Gastroesophageal sphincter (tissue), 4 donors: ENCODE measurements at regions not wholly inside any gene's neighbourhood (a gene's known extent, or its start where the extent isn't known, plus 50 kb on each side); places are given as distances from the start of the nearest gene placed in this dataset.

Experiments
- ATAC-seq: fragments of 150-250 bp; one replicate; pipeline ENCODE4 v1.9.1; 2016; ENCODE audit warnings: mild to moderate bottlenecking, moderate library complexity
- H3K27ac ChIP-seq, 4 donors: fragments of 200-600 bp; sonication (generic) in 3 of 4; 1 replicate in 3 of 4; 2 replicates in 1 of 4; pipeline ENCODE4 v1.5.1; 2016 to 2019
- H3K27me3 ChIP-seq: fragments of 200-600 bp; sonication (generic); one replicate; pipeline ENCODE4 v1.5.1; 2019
- H3K36me3 ChIP-seq, 2 donors: fragments of 200-600 bp; sonication (generic); one replicate each; pipeline ENCODE4 v1.5.1; 2019; ENCODE audit warnings: control low read depth in 1 of 2
- H3K4me1 ChIP-seq, 3 donors: fragments of 200-600 bp; sonication (generic); 1 replicate in 2 of 3; 2 replicates in 1 of 3; pipeline ENCODE4 v1.5.1; 2016 to 2019; ENCODE audit warnings: control low read depth in 2 of 3
- H3K4me3 ChIP-seq, 2 donors: fragments of 200-600 bp; sonication (generic); one replicate each; pipeline ENCODE4 v1.5.1; 2019; ENCODE audit warnings: mild to moderate bottlenecking in 1 of 2, moderate library complexity in 1 of 2
- H3K9me3 ChIP-seq, 3 donors: fragments of 200-600 bp; sonication (generic); one replicate each; pipeline ENCODE4 v1.5.1; 2017 to 2019; ENCODE audit warnings: control low read depth in 2 of 3
- EP300 ChIP-seq: sonication (generic); formaldehyde crosslinking; IDR thresholded peaks from one replicate; pipeline ENCODE4 v1.6.1; 2017; ENCODE audit warnings: antibody characterized with exemption, mild to moderate bottlenecking
- POLR2A ChIP-seq, 2 donors: fragments of 450-650 bp; IDR thresholded peaks; one replicate each; pipeline ENCODE4 v1.6.1; 2017; ENCODE audit warnings: antibody characterized with exemption in 2 of 2, mild to moderate bottlenecking in 2 of 2, moderate library complexity in 1 of 2
- POLR2AphosphoS5 ChIP-seq: sonication (generic); formaldehyde crosslinking; IDR thresholded peaks from one replicate; pipeline ENCODE4 v1.6.1; 2017; ENCODE audit warnings: antibody characterized with exemption
- WGBS, 2 donors: methylation state at CpG; one replicate each; pipeline ENCODE4 v1.1.5; 2018; ENCODE audit warnings: low coverage in 1 of 2; 5-methylcytosine and 5-hydroxymethylcytosine counted together
- TF ChIP-seq, protein P1 (sequence below), 4 experiments: fragments of 200-600 bp in 2 of 4; fragments of 450-650 bp in 2 of 4; sonication (generic) in 1 of 4; IDR thresholded peaks; one replicate each; pipeline ENCODE4 v1.5.1; 2017 to 2019; ENCODE audit warnings: antibody characterized with exemption in 4 of 4, mild to moderate bottlenecking in 2 of 4, moderate library complexity in 2 of 4

DNA sequence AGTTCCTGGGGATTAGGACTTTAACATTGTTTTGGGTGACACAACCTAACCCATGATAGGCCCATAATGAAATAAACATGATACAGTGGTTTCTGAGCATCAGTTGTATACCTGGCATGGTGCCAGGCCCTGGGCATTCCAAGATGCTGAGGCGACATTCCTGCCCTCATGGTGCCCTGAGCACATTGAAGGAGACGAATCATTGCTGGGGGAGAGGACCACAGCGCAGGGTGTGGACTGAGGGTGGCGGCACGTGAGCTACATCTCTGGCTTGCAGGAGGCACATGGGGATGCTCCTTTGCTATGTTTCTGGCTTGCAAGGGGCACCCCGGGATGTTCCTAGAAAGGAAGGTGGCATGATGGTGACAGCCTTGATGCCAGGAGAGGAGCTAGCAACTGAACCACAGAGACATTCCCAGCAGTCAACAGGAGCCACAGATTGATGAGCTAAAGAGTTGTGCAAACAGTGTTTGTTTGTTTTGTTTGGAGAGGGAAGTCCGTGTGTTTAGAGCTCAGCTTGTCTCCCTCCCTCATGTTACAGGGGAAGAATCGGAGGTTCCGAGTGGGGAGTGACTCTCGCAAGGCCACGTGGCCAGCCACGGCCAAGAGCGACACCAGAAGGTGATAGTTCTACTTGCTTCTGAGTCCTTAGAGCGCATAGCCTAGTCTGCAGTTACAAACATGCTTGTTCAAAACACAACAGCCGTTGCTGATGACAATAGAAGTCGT lies 106.4 kb downstream of the MIAT start:
- WGBS, 2 donors, result 49 to 70% methylated on average over 9 of the region's 16 CpGs
- peak; percentile 48 for ATAC-seq
- no peak for TF ChIP-seq POLR2AphosphoS5
- TF ChIP-seq POLR2A (IDR thresholded peaks at IDR 0.05), result no peak
- TF ChIP-seq, protein P1, sequence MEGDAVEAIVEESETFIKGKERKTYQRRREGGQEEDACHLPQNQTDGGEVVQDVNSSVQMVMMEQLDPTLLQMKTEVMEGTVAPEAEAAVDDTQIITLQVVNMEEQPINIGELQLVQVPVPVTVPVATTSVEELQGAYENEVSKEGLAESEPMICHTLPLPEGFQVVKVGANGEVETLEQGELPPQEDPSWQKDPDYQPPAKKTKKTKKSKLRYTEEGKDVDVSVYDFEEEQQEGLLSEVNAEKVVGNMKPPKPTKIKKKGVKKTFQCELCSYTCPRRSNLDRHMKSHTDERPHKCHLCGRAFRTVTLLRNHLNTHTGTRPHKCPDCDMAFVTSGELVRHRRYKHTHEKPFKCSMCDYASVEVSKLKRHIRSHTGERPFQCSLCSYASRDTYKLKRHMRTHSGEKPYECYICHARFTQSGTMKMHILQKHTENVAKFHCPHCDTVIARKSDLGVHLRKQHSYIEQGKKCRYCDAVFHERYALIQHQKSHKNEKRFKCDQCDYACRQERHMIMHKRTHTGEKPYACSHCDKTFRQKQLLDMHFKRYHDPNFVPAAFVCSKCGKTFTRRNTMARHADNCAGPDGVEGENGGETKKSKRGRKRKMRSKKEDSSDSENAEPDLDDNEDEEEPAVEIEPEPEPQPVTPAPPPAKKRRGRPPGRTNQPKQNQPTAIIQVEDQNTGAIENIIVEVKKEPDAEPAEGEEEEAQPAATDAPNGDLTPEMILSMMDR (IDR thresholded peaks at IDR 0.05), result no peak
- TF ChIP-seq EP300, result no peak

DNA sequence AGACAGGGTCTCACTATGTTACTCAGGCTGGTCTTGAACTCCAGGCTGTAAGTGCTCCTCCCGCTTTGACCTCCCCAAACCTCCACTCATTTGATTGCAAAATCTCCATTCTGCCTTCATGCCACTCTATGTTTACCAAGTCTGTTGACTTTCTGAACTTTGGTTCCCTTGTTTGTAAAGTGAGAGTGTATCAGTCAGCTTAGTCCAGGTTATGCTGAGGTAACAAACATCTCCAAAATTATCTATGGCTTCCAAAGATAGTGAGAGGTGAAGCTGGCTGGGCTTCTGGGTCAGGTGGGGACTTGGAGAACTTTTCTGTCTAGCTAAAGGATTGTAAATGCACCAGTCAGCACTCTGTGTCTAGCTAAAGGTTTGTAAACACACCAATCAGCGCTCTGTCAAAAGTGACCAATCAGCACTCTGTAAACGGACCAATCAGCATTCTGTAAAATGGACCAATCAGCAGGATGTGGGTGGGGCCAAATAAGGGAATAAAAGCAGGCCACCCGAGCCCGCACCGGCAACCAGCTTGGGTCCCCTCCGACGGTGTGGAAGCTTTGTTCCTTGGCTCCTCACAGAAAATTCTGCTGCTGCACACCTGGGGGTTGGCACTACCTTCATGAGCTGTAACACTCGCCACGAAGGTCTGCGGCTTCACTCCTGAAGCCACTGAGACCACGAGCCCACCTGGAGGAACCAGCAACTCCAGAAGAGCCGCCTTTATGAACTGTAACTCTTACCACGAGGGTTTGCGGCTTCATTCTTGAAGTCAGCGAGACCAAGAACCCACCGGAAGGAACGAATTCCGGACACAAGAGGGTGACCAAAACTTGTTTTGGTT lies 109.3 kb downstream of the MIAT start:
- TF ChIP-seq EP300 (no peak), POLR2AphosphoS5 (no peak), POLR2A (IDR thresholded peaks at IDR 0.05) (no peak)
- TF ChIP-seq, protein P1 (IDR thresholded peaks at IDR 0.05), result no peak
- Histone ChIP-seq H3K27ac (no peak overlapping the region), H3K27me3 (no peaks in the 10 kb centered on the region), H3K4me3 (no peak overlapping the region), H3K36me3 (peaks cover 0 to 15% of the 10 kb centered on the region in 2 donors), H3K4me1 (no peaks in the 10 kb centered on the region), H3K9me3 (no peaks in the 10 kb centered on the region)
- no peak for ATAC-seq
- 93 to 100% methylated on average over 2 to 3 of the region's 19 CpGs for WGBS, 2 donors

More for the DNA sequence above, 106.4 kb downstream of the MIAT start:
- Histone ChIP-seq H3K27me3 (no peaks in the 10 kb centered on the region), H3K9me3 (no peaks in the 10 kb centered on the region), H3K4me3 (no peak overlapping the region), H3K36me3 (peaks cover 0 to 15% of the 10 kb centered on the region in 2 donors), H3K27ac (no peak overlapping the region), H3K4me1 (no peaks in the 10 kb centered on the region)

DNA sequence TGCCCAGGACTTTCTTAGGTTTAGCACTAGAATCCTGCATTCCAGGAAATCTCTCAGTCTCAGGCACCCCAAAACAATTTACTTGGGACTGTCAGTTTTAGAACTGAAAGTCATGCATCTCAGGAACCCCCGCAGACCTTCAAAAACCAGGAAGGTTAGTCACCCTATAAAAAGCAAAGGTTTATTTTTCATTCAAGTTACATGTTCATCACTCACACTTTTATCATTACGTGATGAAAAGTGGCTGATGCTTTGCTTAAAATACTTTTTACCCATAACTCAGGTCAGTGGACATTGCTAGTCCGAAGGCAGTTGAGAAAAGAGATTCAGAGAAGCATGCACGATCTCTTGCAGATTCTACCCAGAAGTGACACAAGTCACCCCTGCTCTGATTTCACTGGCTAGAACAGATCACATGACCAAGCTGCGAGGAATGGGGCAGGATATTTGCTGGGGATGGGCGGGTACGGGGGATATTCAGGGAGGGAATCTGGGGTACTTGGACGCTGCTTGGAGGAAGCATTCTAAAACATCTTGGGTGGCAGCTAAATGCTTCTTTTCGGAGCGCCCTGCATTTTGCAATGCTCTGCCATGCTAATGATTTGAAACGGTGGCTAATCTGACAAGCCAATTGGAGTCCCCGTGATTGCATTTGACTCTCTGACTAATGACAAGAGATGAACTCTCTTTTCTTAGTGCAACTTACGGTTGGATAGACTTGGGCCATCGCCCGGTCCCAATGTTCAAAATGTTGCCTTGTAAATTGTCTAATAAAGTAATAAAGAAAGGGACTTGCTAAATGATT lies 110.2 kb downstream of the MIAT start:
- no peak for TF ChIP-seq POLR2A (IDR thresholded peaks at IDR 0.05)
- TF ChIP-seq, protein P1 (IDR thresholded peaks at IDR 0.05), result no peak
- no peak for TF ChIP-seq EP300
- no peak for TF ChIP-seq POLR2AphosphoS5
- no peak for ATAC-seq
- Histone ChIP-seq H3K27me3 (no peaks in the 10 kb centered on the region), H3K36me3 (peaks cover 0 to 15% of the 10 kb centered on the region in 2 donors), H3K4me1 (no peaks in the 10 kb centered on the region), H3K4me3 (no peak overlapping the region), H3K9me3 (no peaks in the 10 kb centered on the region), H3K27ac (no peak overlapping the region)
- 87% methylated on average over 8 to 12 of the region's 15 CpGs for WGBS, 2 donors

DNA sequence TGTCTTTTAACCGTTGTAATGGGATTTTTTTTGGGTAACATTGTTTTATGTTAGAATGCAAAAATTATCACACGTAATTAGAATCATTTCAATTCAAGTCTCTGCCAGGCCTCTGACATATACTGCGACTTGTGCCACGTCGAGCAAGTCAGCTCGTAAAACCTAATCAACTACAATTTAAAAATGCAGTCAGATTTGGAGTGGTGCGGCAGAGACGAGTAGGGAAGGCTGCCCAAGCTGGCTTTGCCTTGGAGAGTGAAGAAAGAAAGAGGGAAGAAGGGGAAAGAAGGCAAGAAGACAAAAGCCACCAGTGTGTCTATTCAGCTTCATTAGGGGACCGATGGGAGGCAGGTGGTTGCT lies 110.7 kb downstream of the MIAT start:
- TF ChIP-seq, protein P1 (IDR thresholded peaks at IDR 0.05), result no peak
- TF ChIP-seq POLR2A (IDR thresholded peaks at IDR 0.05), result no peak
- TF ChIP-seq EP300, result no peak
- no peak for TF ChIP-seq POLR2AphosphoS5
- H3K9me3 ChIP-seq, result no peaks in the 10 kb centered on the region
- H3K4me1 ChIP-seq, result no peaks in the 10 kb centered on the region
- no peak for ATAC-seq
- no peak overlapping the region for H3K4me3 ChIP-seq
- 82 to 87% methylated on average over 8 to 9 of the region's 9 CpGs for WGBS, 2 donors
- peaks cover 0 to 15% of the 10 kb centered on the region in 2 donors for H3K36me3 ChIP-seq
- H3K27me3 ChIP-seq, result no peaks in the 10 kb centered on the region
- H3K27ac ChIP-seq, result no peak overlapping the region
